Fibroblast of upper back skin (primary cell): ENCODE measurements at regions not wholly inside any gene's neighbourhood (a gene's known extent, or its start where the extent isn't known, plus 50 kb on each side); places are given as distances from the start of the nearest gene placed in this dataset.

Source experiments
- DNase-seq: peaks from one replicate; pipeline ENCODE4 v3.0.0-alpha.2; 2013

DNA sequence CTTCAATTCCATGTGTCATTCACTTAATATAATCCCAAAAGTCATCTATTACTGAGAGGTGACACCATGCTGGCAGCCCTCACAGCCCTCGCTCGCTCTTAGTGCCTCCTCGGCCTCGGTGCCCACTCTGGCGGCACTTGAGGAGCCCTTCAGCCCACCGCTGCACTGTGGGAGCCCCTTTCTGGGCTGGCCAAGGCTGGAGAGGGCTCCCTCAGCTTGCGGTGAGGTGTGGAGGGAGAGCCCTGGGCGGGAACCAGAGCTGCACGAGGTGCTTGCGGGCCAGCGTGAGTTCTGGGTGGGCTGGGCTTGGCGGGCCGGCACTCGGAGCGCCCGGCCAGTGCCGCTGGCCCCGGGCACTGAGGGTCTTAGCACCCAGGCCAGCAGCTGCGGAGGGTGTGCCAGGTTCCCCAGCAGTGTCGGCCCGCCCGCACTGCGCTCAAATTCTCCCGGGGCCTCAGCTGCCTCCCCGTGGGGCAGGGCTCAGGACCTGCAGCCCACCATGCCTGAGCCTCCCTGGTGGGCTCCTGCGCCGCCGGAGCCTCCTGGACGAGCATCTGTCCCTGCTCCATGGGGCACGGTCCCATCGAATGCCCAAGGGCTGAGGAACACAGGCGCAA lies 374.1 kb downstream of the ELAVL2 start:
- DNase-seq, result no peak

GRCh38 chr9:23464275-23464674 lies 361.8 kb downstream of the ELAVL2 start:
- DNase-seq, result no peak

- no peak for DNase-seq
Observed at GRCh38 chr9:23467276-23467675, 358.8 kb downstream of the ELAVL2 start.

DNA sequence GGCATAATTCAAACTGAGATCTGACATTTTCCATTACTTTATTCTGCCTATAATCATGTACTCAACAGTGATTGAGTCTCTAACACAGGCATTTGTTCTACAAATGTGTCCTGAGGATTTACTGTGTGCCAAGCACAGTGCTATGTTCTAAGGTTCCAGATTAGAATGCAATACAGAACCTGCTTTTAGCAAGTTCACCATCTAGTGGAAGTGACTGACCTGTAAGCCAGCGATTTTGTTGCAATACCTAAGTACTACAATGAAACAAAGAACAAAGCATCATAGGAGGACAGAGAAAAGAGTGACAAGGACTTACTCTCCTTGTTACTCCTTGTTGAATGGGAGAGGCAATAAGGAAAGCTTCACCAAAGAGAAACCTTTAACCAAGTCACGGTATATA lies 348.1 kb downstream of the ELAVL2 start:
- DNase-seq, result no peak

- no peak for DNase-seq
Observed at GRCh38 chr9:23483566-23483965, 342.5 kb downstream of the ELAVL2 start.

GRCh38 chr9:23492126-23493002 lies 333.7 kb downstream of the ELAVL2 start:
- DNase-seq, result peak; percentile 57

GRCh38 chr9:23493219-23493618 lies 332.8 kb downstream of the ELAVL2 start:
- DNase-seq, result no peak

DNA sequence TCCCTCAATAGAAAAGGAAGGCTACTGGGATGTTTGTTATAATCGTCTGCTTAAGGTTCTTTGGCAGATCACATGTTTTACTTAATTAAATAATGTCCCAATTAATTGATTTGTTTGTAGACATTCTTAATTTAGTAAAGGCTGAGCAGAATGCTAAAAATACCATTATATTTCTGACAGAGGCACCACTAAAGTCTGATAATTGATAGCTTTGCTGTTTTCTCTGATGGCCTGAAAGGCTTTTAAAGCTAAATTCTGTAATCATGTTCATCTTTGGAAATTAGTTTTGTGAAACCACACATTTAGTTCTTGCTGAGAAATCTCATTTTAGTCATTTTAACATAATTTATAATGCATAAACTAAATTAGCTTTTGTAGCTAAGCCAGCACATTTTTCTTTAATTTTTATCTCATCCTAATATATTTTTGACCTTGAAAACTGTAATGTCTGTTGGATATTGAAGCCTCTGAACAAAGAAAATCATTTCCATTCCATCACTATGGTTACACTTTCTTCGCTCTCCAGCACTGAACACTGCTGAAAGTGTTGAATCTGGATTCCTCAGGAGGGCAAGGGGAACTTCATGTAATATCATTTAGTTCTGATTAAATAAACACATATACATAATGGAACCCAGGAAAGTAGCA lies 329.4 kb downstream of the ELAVL2 start:
- no peak for DNase-seq

GRCh38 chr9:23497137-23497504 lies 328.9 kb downstream of the ELAVL2 start:
- no peak for DNase-seq

DNA sequence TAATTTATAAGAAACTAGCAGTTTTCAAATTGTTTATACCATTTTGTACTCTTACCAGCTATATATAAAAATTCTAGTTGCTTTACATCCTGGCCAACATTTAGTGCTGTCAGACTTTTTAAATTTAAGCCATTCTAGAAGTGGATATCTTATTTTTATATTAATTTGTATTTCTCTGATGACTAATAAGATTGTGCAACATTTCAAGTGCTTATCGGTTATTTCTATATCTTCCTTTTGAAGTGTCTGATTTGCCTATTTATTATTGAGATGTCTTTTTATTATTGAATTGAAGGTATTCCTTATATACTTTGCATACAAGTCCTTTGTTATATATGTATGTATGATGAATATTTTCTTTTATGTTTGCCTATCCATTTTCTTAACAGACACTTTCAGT lies 324.0 kb downstream of the ELAVL2 start:
- DNase-seq, result no peak

GRCh38 chr9:23522952-23523351 lies 303.1 kb downstream of the ELAVL2 start:
- no peak for DNase-seq

GRCh38 chr9:23524607-23525155 lies 301.4 kb downstream of the ELAVL2 start:
- no peak for DNase-seq

DNA sequence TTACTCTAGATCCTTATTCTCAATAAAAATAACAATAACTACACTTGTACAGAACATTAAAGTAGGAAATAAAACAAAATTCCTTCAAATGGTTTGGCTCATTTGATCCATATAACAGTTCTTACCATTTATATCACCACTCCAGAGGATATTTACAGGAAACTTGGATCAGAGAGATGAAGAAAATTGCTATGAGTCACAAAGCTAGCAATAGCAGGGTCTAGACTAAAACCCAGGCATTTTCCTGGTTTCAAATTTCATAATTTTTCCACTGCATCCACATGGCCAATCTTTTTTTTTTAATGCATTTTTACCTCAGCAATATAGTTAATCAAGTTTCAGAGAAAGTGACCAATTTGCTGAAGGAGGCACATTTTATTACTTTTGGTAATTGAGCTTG lies 299.2 kb downstream of the ELAVL2 start:
- peak; percentile 65 for DNase-seq

DNA sequence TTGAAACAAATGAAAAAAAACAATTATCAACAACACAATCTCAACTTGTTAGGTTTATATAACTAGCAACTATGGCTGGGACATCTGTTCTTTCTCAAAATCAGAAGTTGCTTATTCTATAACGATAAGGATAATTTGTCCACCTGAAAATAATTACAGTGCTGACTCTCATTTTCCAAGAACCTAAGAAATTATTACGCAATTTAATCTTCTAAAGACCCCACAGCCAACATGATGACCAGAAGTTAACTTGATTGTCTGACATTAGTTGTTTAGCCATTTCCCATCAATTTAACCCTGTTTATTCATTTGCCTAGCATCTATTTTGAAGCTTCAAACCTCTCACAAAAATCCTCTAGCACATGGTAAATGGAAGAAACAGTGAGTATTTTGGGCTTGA lies 293.8 kb downstream of the ELAVL2 start:
- DNase-seq, result no peak

GRCh38 chr9:23537192-23538066 lies 288.6 kb downstream of the ELAVL2 start:
- DNase-seq, result no peak

DNA sequence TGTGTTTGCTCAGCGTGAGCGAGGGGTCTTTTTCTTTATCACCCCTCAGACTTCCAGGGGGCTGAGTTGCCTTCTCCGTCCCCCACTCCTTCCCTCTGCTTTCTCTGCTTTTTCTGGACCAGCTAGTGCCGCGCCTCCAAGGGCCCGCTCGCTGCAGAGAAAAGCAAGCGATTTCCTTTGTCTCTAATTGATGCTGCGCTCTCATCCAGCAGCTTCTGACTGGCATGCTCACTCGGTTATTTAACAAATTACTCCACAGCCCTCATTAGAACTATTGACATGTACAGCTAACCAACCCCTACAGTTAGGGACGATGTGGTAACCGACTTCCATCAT lies 288.0 kb downstream of the ELAVL2 start:
- no peak for DNase-seq

DNA sequence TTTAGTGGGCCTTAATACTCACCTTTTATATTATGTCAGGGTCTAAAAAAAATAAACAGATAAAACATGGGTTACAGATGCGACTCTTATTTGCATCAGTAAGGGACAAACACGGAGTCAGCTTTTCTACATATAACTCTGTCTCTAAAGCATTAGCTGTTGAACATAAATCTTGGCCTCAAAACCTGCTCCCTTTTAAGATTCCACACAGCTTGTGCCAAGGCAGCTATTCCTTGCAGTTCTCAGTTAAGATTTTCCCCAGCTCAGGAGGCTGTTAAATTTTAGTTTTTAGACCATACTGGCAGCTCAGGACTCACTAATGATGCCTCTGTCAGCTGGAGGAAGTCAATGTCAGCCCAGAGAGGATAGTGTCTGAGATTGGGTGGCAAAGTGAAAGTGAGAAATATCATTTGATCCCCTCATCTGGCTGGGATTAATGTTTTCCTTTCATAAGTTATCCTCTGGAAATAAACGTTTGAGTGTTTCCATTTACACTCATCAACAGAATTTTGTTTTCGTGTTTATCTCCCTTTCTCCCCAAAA lies 287.5 kb downstream of the ELAVL2 start:
- DNase-seq, result no peak

GRCh38 chr9:23539311-23539710 lies 286.7 kb downstream of the ELAVL2 start:
- DNase-seq, result no peak

- DNase-seq, result no peak
Observed at GRCh38 chr9:23541976-23542375, 284.1 kb downstream of the ELAVL2 start.

- DNase-seq, result peak; percentile 54
Observed at GRCh38 chr9:23542438-23542837, 283.6 kb downstream of the ELAVL2 start.

DNA sequence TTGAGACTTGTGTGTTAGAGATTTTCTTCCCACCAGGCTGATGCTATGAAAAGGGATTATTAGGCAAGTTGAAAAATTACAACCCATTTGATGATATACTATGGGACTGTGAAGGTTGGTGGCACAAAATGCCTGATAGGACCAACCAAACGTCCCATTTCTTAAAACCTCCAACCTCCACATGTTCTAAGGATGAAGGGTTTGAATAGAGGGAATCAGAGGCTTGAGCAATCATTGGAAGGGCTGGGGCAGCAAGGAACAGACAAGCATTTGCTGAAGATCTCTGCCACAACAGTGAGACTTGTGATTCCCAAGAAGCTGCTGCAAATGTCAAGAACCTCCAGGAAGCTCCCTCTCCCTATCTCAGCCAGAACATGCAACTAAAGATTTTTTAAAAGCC lies 283.1 kb downstream of the ELAVL2 start:
- no peak for DNase-seq

DNA sequence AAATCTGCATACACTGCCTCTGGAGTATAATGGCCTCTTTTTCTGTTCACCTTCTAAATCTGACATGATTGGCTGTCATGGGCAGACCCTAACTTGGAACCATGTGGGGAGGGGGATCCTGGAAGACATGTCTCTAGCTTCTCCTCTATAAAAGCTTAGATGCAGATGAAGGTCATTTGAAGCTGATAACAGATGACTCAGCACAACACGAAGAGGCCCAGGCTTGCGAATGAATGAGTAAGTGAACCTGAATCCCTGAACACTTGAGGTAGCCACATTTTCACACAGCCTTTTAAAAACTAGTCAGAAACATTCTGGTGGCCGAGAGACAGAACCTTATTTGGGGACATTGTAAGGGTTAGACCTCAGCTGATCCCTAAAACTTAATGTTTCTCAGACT lies 282.6 kb downstream of the ELAVL2 start:
- peak; percentile 36 for DNase-seq

DNA sequence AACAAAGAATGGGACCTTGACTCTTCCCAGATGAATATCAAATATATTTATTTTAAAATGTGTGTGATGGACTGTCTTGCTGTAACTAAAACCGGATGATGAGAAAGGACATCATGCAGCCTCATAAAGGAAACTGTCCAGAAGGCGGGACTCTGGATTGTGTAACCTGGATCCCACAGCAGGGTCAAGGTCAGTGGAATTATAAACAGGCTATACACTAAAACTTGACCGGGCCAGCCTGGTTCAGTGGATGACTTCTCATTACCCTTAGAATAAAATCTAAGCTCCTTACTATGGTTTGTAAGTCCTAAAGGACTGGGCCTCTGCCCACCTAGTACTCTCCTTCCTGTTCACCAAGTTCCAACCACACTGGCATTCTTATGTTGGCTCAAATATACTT lies 280.3 kb downstream of the ELAVL2 start:
- no peak for DNase-seq
